K562 (cell line): ENCODE measurements at regions not wholly inside any gene's neighbourhood (a gene's known extent, or its start where the extent isn't known, plus 50 kb on each side); places are given as distances from the start of the nearest gene placed in this dataset.

ENCODE experiments used
- CEBPB ChIP-seq: fragments of 450-650 bp; IDR thresholded peaks from 2 replicates; pipeline ENCODE4 v1.6.1; 2016; ENCODE audit warnings: missing genetic modification characterization, missing compliant biosample characterization
- TF ChIP-seq, protein P1 (sequence below), 3 experiments: IDR thresholded peaks in 2 of 3; conservative IDR thresholded peaks in 1 of 3; 2 replicates each; pipeline ENCODE4 v1.5.1; 2011 to 2012; ENCODE audit warnings: low read length in 3 of 3, mild to moderate bottlenecking in 3 of 3, control low read depth in 2 of 3, improper control_type of control experiment in 1 of 3, inconsistent platforms in 1 of 3, low read depth in 1 of 3, mixed read lengths in 1 of 3, moderate library complexity in 1 of 3; ENCODE audit not compliant: insufficient read depth in 2 of 3
- TF ChIP-seq, protein P2 (sequence below): fragments of 450-650 bp; formaldehyde crosslinking; IDR thresholded peaks from 2 replicates; pipeline ENCODE4 v1.4.0; 2020; ENCODE audit warnings: mild to moderate bottlenecking, moderate library complexity
- TF ChIP-seq, protein P3 (sequence below): sonication (generic); formaldehyde crosslinking; IDR thresholded peaks from 2 replicates; pipeline ENCODE4 v1.9.0; 2022; ENCODE audit warnings: mild to moderate bottlenecking, missing genetic modification reagents

DNA sequence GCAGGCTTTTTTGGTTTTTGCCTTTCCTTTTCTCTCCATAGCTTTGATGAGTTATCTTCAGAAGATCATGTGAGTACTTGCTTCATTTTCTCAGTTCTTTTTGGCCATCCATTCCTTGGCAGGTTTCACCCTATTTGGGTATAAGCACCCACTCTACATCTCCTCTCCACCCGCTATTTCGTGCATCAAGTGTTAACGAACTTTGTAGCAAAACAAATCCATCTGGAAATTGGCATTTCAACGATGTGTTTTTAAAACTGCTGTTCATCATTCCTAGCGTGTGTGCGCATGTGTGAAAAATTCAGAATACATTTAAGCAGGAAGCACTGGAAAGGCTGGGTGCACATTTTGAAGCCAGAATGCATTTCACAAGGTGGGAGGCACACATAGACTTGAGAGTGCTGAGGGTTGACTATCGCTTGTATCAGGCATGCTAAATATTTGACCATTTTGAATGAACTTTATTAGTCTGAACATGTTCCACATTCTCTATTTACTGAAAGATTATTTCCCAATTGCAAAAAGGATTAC is 89.7 kb upstream of the FHIT start:
- TF ChIP-seq, protein P1, sequence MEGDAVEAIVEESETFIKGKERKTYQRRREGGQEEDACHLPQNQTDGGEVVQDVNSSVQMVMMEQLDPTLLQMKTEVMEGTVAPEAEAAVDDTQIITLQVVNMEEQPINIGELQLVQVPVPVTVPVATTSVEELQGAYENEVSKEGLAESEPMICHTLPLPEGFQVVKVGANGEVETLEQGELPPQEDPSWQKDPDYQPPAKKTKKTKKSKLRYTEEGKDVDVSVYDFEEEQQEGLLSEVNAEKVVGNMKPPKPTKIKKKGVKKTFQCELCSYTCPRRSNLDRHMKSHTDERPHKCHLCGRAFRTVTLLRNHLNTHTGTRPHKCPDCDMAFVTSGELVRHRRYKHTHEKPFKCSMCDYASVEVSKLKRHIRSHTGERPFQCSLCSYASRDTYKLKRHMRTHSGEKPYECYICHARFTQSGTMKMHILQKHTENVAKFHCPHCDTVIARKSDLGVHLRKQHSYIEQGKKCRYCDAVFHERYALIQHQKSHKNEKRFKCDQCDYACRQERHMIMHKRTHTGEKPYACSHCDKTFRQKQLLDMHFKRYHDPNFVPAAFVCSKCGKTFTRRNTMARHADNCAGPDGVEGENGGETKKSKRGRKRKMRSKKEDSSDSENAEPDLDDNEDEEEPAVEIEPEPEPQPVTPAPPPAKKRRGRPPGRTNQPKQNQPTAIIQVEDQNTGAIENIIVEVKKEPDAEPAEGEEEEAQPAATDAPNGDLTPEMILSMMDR (IDR thresholded peaks at IDR 0.05 in 2 of 3, conservative IDR thresholded peaks at IDR 0.05 in 1 of 3; ENCODE audit: insufficient read depth in 2 of 3, low read depth in 1 of 3, low read length in 3 of 3) = no peak
- TF ChIP-seq, protein P2, sequence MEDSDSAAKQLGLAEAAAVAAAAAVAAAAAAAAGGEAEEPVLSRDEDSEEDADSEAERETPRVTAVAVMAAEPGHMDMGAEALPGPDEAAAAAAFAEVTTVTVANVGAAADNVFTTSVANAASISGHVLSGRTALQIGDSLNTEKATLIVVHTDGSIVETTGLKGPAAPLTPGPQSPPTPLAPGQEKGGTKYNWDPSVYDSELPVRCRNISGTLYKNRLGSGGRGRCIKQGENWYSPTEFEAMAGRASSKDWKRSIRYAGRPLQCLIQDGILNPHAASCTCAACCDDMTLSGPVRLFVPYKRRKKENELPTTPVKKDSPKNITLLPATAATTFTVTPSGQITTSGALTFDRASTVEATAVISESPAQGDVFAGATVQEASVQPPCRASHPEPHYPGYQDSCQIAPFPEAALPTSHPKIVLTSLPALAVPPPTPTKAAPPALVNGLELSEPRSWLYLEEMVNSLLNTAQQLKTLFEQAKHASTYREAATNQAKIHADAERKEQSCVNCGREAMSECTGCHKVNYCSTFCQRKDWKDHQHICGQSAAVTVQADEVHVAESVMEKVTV = no peak
- TF ChIP-seq, protein P3, sequence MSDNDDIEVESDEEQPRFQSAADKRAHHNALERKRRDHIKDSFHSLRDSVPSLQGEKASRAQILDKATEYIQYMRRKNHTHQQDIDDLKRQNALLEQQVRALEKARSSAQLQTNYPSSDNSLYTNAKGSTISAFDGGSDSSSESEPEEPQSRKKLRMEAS (CRISPR knock-in tag) = no peak
- no peak for TF ChIP-seq CEBPB
